Activated CD8-positive, alpha-beta T cell treated with anti-CD3 and anti-CD28 coated beads, Interleukin-2, amount 10 ng/mL, durations not matched to agents 7 days and 5 days (primary cell): ENCODE measurements at regions not wholly inside any gene's neighbourhood (a gene's known extent, or its start where the extent isn't known, plus 50 kb on each side); places are given as distances from the start of the nearest gene placed in this dataset.
"Not testable (repeated sequence)": the region's sequence is repeated elsewhere in the genome, so short reads cannot be mapped to it uniquely, and the experiment has no call there.

ENCODE experiments used
- ATAC-seq: fragments of 150-1000 bp; cut with Tn5 transposase; one replicate; pipeline ENCODE4 v1.10.0; 2021; ENCODE audit warnings: moderate library complexity
- CTCF ChIA-PET: fragments of 350-600 bp; sonication (Branson Sonifier 250); formaldehyde crosslinking; loops from one replicate; lab custom pipeline; 2021; ENCODE audit warnings: antibody characterized with exemption; lab: Charles Lee
- POLR2A ChIA-PET: fragments of 350-600 bp; sonication (Branson Sonifier 250); formaldehyde crosslinking; loops from one replicate; lab custom pipeline; 2021; ENCODE audit warnings: antibody characterized with exemption; lab: Charles Lee
- DNase-seq: peaks from one replicate; pipeline ENCODE4 v3.0.0-alpha.2; 2020
- H3K27ac Mint-ChIP-seq: one replicate; pipeline ENCODE4 v1.8.0; 2021; ENCODE audit warnings: mild to moderate bottlenecking, mixed read lengths
- H3K27me3 Mint-ChIP-seq: one replicate; pipeline ENCODE4 v1.8.0; 2021; ENCODE audit warnings: low read depth, mixed read lengths
- H3K36me3 Mint-ChIP-seq: one replicate; pipeline ENCODE4 v1.8.0; 2021; ENCODE audit warnings: low read depth, mixed read lengths
- H3K4me1 Mint-ChIP-seq: one replicate; pipeline ENCODE4 v1.8.0; 2021; ENCODE audit warnings: low read depth, mixed read lengths
- H3K4me3 Mint-ChIP-seq: one replicate; pipeline ENCODE4 v1.8.0; 2021; ENCODE audit warnings: mild to moderate bottlenecking, mixed read lengths
- H3K9me3 Mint-ChIP-seq: one replicate; pipeline ENCODE4 v1.8.0; 2022; ENCODE audit warnings: mixed read lengths; ENCODE audit not compliant: insufficient read depth

GRCh38 chr2:208921358-208921757 lies 502.5 kb upstream of the MAP2 start:
- H3K4me1 Mint-ChIP-seq, H3K27me3 Mint-ChIP-seq, POLR2A ChIA-PET, H3K27ac Mint-ChIP-seq, H3K36me3 Mint-ChIP-seq, DNase-seq, CTCF ChIA-PET, H3K4me3 Mint-ChIP-seq, ATAC-seq: not testable (repeated sequence)
- H3K9me3 Mint-ChIP-seq: peaks cover 16% of the 10 kb centered on the region

- no peaks in the 10 kb centered on the region for H3K27me3 Mint-ChIP-seq
- ChIA-PET POLR2A (no interaction called here), CTCF (no interaction called here)
Observed at GRCh38 chr2:208927867-208928266, 496.0 kb upstream of the MAP2 start.

GRCh38 chr2:208929139-208929864 lies 494.5 kb upstream of the MAP2 start:
- Mint-ChIP-seq H3K4me1 (no peaks in the 10 kb centered on the region), H3K9me3 (no peaks in the 10 kb centered on the region), H3K27me3 (no peaks in the 10 kb centered on the region), H3K36me3 (no peaks in the 10 kb centered on the region), H3K4me3 (no peak overlapping the region), H3K27ac (no peak overlapping the region)
- DNase-seq (no peak), ATAC-seq (no peak)
- ChIA-PET CTCF (no interaction called here), POLR2A (no interaction called here)

More at GRCh38 chr2:208927867-208928266, 496.0 kb upstream of the MAP2 start:
- peaks cover 10% of the 10 kb centered on the region for H3K9me3 Mint-ChIP-seq
- DNase-seq: no peak
- no peak overlapping the region for H3K4me3 Mint-ChIP-seq
- H3K4me1 Mint-ChIP-seq: no peaks in the 10 kb centered on the region
- ATAC-seq: no peak
- H3K36me3 Mint-ChIP-seq: no peaks in the 10 kb centered on the region
- no peak overlapping the region for H3K27ac Mint-ChIP-seq

- no peaks in the 10 kb centered on the region for H3K9me3 Mint-ChIP-seq
- H3K36me3 Mint-ChIP-seq: no peaks in the 10 kb centered on the region
- POLR2A ChIA-PET: no interaction called here
Observed at GRCh38 chr2:208929894-208930427, 493.9 kb upstream of the MAP2 start.

GRCh38 chr2:208935531-208935930 lies 488.3 kb upstream of the MAP2 start:
- Mint-ChIP-seq H3K4me3 (no peak overlapping the region), H3K9me3 (no peaks in the 10 kb centered on the region), H3K36me3 (no peaks in the 10 kb centered on the region), H3K27ac (no peak overlapping the region), H3K4me1 (no peaks in the 10 kb centered on the region), H3K27me3 (no peaks in the 10 kb centered on the region)
- ChIA-PET POLR2A (no interaction called here), CTCF (interaction anchor here (0.6 kb wide), 1 partner anchor 469 kb away, joined by 3 read pairs; no protein-coding TSS in a partner anchor)
- ATAC-seq (no peak), DNase-seq (no peak)

More at GRCh38 chr2:208929894-208930427, 493.9 kb upstream of the MAP2 start:
- ATAC-seq (no peak), DNase-seq (no peak)
- Mint-ChIP-seq H3K27ac (no peak overlapping the region), H3K4me3 (no peak overlapping the region), H3K27me3 (no peaks in the 10 kb centered on the region), H3K4me1 (no peaks in the 10 kb centered on the region)
- CTCF ChIA-PET: no interaction called here

- ATAC-seq: no peak
- no peak for DNase-seq
- ChIA-PET CTCF (no interaction called here), POLR2A (no interaction called here)
- H3K27me3 Mint-ChIP-seq: no peaks in the 10 kb centered on the region
- H3K9me3 Mint-ChIP-seq: no peaks in the 10 kb centered on the region
- no peaks in the 10 kb centered on the region for H3K4me1 Mint-ChIP-seq
- no peaks in the 10 kb centered on the region for H3K36me3 Mint-ChIP-seq
- no peak overlapping the region for H3K27ac Mint-ChIP-seq
- no peak overlapping the region for H3K4me3 Mint-ChIP-seq
Observed at GRCh38 chr2:208937521-208937920, 486.3 kb upstream of the MAP2 start.

GRCh38 chr2:208939852-208940251 lies 484.0 kb upstream of the MAP2 start:
- no peak for DNase-seq
- Mint-ChIP-seq H3K36me3 (no peaks in the 10 kb centered on the region), H3K27me3 (no peaks in the 10 kb centered on the region), H3K9me3 (no peaks in the 10 kb centered on the region), H3K4me3 (no peak overlapping the region), H3K27ac (no peak overlapping the region), H3K4me1 (no peaks in the 10 kb centered on the region)
- POLR2A ChIA-PET: no interaction called here
- CTCF ChIA-PET: no interaction called here
- ATAC-seq: no peak

- ATAC-seq (no peak), DNase-seq (no peak)
- Mint-ChIP-seq H3K9me3 (no peaks in the 10 kb centered on the region), H3K4me1 (no peaks in the 10 kb centered on the region), H3K27me3 (no peaks in the 10 kb centered on the region), H3K36me3 (no peaks in the 10 kb centered on the region), H3K4me3 (no peak overlapping the region), H3K27ac (no peak overlapping the region)
- CTCF ChIA-PET: no interaction called here
- POLR2A ChIA-PET: no interaction called here
Observed at GRCh38 chr2:208945719-208946256, 478.1 kb upstream of the MAP2 start.

GRCh38 chr2:208948073-208948472 lies 475.8 kb upstream of the MAP2 start:
- Mint-ChIP-seq H3K4me3 (no peak overlapping the region), H3K27me3 (no peaks in the 10 kb centered on the region), H3K4me1 (no peaks in the 10 kb centered on the region), H3K36me3 (no peaks in the 10 kb centered on the region), H3K9me3 (no peaks in the 10 kb centered on the region), H3K27ac (no peak overlapping the region)
- ChIA-PET CTCF (no interaction called here), POLR2A (no interaction called here)
- ATAC-seq (no peak), DNase-seq (no peak)

GRCh38 chr2:208970070-208970469 lies 453.8 kb upstream of the MAP2 start:
- CTCF ChIA-PET: no interaction called here
- no peak for DNase-seq
- H3K27me3 Mint-ChIP-seq: no peaks in the 10 kb centered on the region

GRCh38 chr2:208977582-208977981 lies 446.3 kb upstream of the MAP2 start:
- no peak overlapping the region for H3K4me3 Mint-ChIP-seq
- CTCF ChIA-PET: no interaction called here
- H3K27ac Mint-ChIP-seq: no peak overlapping the region

More at GRCh38 chr2:208970070-208970469, 453.8 kb upstream of the MAP2 start:
- no peak overlapping the region for H3K27ac Mint-ChIP-seq
- no peak for ATAC-seq
- POLR2A ChIA-PET: no interaction called here
- H3K9me3 Mint-ChIP-seq: peaks cover 4% of the 10 kb centered on the region
- no peaks in the 10 kb centered on the region for H3K4me1 Mint-ChIP-seq
- no peaks in the 10 kb centered on the region for H3K36me3 Mint-ChIP-seq
- no peak overlapping the region for H3K4me3 Mint-ChIP-seq

GRCh38 chr2:208978946-208979345 lies 444.9 kb upstream of the MAP2 start:
- no peak overlapping the region for H3K27ac Mint-ChIP-seq
- no peaks in the 10 kb centered on the region for H3K4me1 Mint-ChIP-seq

More at GRCh38 chr2:208977582-208977981, 446.3 kb upstream of the MAP2 start:
- no peaks in the 10 kb centered on the region for H3K36me3 Mint-ChIP-seq
- no peaks in the 10 kb centered on the region for H3K4me1 Mint-ChIP-seq
- POLR2A ChIA-PET: no interaction called here
- H3K9me3 Mint-ChIP-seq: no peaks in the 10 kb centered on the region
- H3K27me3 Mint-ChIP-seq: no peaks in the 10 kb centered on the region
- DNase-seq (no peak), ATAC-seq (no peak)

More at GRCh38 chr2:208978946-208979345, 444.9 kb upstream of the MAP2 start:
- ChIA-PET CTCF (no interaction called here), POLR2A (no interaction called here)
- no peak for DNase-seq
- Mint-ChIP-seq H3K4me3 (no peak overlapping the region), H3K9me3 (no peaks in the 10 kb centered on the region), H3K36me3 (no peaks in the 10 kb centered on the region), H3K27me3 (no peaks in the 10 kb centered on the region)
- ATAC-seq: no peak
